Stomach smooth muscle (tissue), 2 donors: ENCODE measurements at regions not wholly inside any gene's neighbourhood (a gene's known extent, or its start where the extent isn't known, plus 50 kb on each side); places are given as distances from the start of the nearest gene placed in this dataset.
A peak's percentile ranks its signal among the peaks of the same experiment; 100 is the strongest.
"Not testable (repeated sequence)": the region's sequence is repeated elsewhere in the genome, so short reads cannot be mapped to it uniquely, and the experiment has no call there.

Experiments used
- H3K27ac ChIP-seq: one replicate; pipeline ENCODE4 v1.7.0; 2013; ENCODE audit warnings: mild to moderate bottlenecking, low read length, inconsistent platforms
- H3K27me3 ChIP-seq, 2 donors: one replicate each; pipeline ENCODE4 v1.7.0; 2013; ENCODE audit warnings: low read length in 2 of 2; ENCODE audit not compliant: insufficient read depth in 2 of 2, control insufficient read depth in 1 of 2
- H3K36me3 ChIP-seq, 2 donors: one replicate each; pipeline ENCODE4 v1.7.0; 2013; ENCODE audit warnings: low read length in 2 of 2; ENCODE audit not compliant: control insufficient read depth in 2 of 2, insufficient read depth in 2 of 2
- H3K4me1 ChIP-seq: one replicate; pipeline ENCODE4 v1.7.0; 2013; ENCODE audit warnings: low read length; ENCODE audit not compliant: control insufficient read depth, insufficient read depth
- H3K4me3 ChIP-seq, 2 donors: one replicate each; pipeline ENCODE4 v1.7.0; 2013; ENCODE audit warnings: low read length in 2 of 2
- H3K9ac ChIP-seq, 2 donors: one replicate each; pipeline ENCODE4 v1.7.0; 2013; ENCODE audit warnings: low read length in 2 of 2, mild to moderate bottlenecking in 1 of 2
- H3K9me3 ChIP-seq, 2 donors: one replicate each; pipeline ENCODE4 v1.7.0; 2013; ENCODE audit warnings: low read length in 2 of 2; ENCODE audit not compliant: control insufficient read depth in 2 of 2
- donor health status: healthy.
- donor health status: Pancreatic carcinoma.

- no peaks in the 10 kb centered on the region for H3K9me3 ChIP-seq
- H3K9ac ChIP-seq: no peak overlapping the region
- H3K4me3 ChIP-seq: no peak overlapping the region
- H3K27me3 ChIP-seq: no peaks in the 10 kb centered on the region
- no peaks in the 10 kb centered on the region for H3K4me1 ChIP-seq
- no peaks in the 10 kb centered on the region for H3K36me3 ChIP-seq
- H3K27ac ChIP-seq: no peak overlapping the region
Measured at GRCh38 chr20:26216025-26216424, 519.4 kb upstream of the ZNF337 start.

GRCh38 chr20:26214991-26215390 is 518.3 kb upstream of the ZNF337 start:
- no peaks in the 10 kb centered on the region for H3K27me3 ChIP-seq
- H3K4me3 ChIP-seq: no peak overlapping the region
- no peak overlapping the region for H3K9ac ChIP-seq
- H3K27ac ChIP-seq: no peak overlapping the region
- H3K9me3 ChIP-seq: no peaks in the 10 kb centered on the region
- H3K36me3 ChIP-seq: no peaks in the 10 kb centered on the region
- H3K4me1 ChIP-seq: no peaks in the 10 kb centered on the region

- H3K27ac ChIP-seq: no peak overlapping the region
- H3K4me3 ChIP-seq: no peak overlapping the region
- peaks cover 7% of the 10 kb centered on the region for H3K4me1 ChIP-seq
- no peak overlapping the region for H3K9ac ChIP-seq
- H3K27me3 ChIP-seq: peaks cover 2 to 26% of the 10 kb centered on the region in 2 donors
- no peaks in the 10 kb centered on the region for H3K9me3 ChIP-seq
- H3K36me3 ChIP-seq: no peaks in the 10 kb centered on the region
Measured at GRCh38 chr20:26209171-26209941, 512.7 kb upstream of the ZNF337 start.

- Histone ChIP-seq H3K27me3 (peaks cover 2 to 26% of the 10 kb centered on the region in 2 donors), H3K9ac (no peak overlapping the region), H3K4me3 (peak overlapping the region in 1 of 2 donors; percentile 52), H3K27ac (no peak overlapping the region), H3K9me3 (no peaks in the 10 kb centered on the region), H3K36me3 (no peaks in the 10 kb centered on the region), H3K4me1 (peaks cover 7% of the 10 kb centered on the region)
Measured at GRCh38 chr20:26208296-26209091, 511.8 kb upstream of the ZNF337 start.

- not testable (repeated sequence) for H3K36me3 ChIP-seq, H3K27ac ChIP-seq, H3K9me3 ChIP-seq, H3K4me1 ChIP-seq, H3K9ac ChIP-seq
- Histone ChIP-seq H3K27me3 (peaks cover 2 to 26% of the 10 kb centered on the region in 2 donors), H3K4me3 (peak overlapping the region in 1 of 2 donors; percentile 52)
Measured at GRCh38 chr20:26207967-26208295, 511.3 kb upstream of the ZNF337 start.

- Histone ChIP-seq H3K9ac (no peak overlapping the region), H3K9me3 (no peaks in the 10 kb centered on the region), H3K4me1 (peaks cover 7% of the 10 kb centered on the region), H3K27me3 (peaks cover 2 to 26% of the 10 kb centered on the region in 2 donors), H3K4me3 (no peak overlapping the region), H3K36me3 (no peaks in the 10 kb centered on the region), H3K27ac (no peak overlapping the region)
Measured at GRCh38 chr20:26207237-26207966, 510.7 kb upstream of the ZNF337 start.

GRCh38 chr20:26205350-26205749 is 508.7 kb upstream of the ZNF337 start:
- no peaks in the 10 kb centered on the region for H3K9me3 ChIP-seq
- H3K4me3 ChIP-seq: no peak overlapping the region
- H3K27ac ChIP-seq: no peak overlapping the region
- peaks cover 2 to 26% of the 10 kb centered on the region in 2 donors for H3K27me3 ChIP-seq
- no peak overlapping the region for H3K9ac ChIP-seq
- H3K36me3 ChIP-seq: no peaks in the 10 kb centered on the region
- peaks cover 7% of the 10 kb centered on the region for H3K4me1 ChIP-seq

GRCh38 chr20:26201026-26201425 is 504.4 kb upstream of the ZNF337 start:
- not testable (repeated sequence) for H3K9ac ChIP-seq, H3K27ac ChIP-seq, H3K36me3 ChIP-seq, H3K9me3 ChIP-seq, H3K4me3 ChIP-seq, H3K4me1 ChIP-seq, H3K27me3 ChIP-seq

- H3K27ac ChIP-seq, H3K27me3 ChIP-seq, H3K4me1 ChIP-seq, H3K4me3 ChIP-seq, H3K9ac ChIP-seq, H3K9me3 ChIP-seq, H3K36me3 ChIP-seq: not testable (repeated sequence)
Measured at GRCh38 chr20:26187329-26187728, 490.7 kb upstream of the ZNF337 start.

- H3K9ac ChIP-seq, H3K4me3 ChIP-seq, H3K27ac ChIP-seq, H3K9me3 ChIP-seq, H3K4me1 ChIP-seq, H3K36me3 ChIP-seq, H3K27me3 ChIP-seq: not testable (repeated sequence)
Measured at GRCh38 chr20:26183720-26184119, 487.1 kb upstream of the ZNF337 start.
